ENCODE measurements at regions not wholly inside any gene's neighbourhood (a gene's known extent, or its start where the extent isn't known, plus 50 kb on each side); places are given as distances from the start of the nearest gene placed in this dataset.

GRCh38 chr9:109555215-109555614 lies 57.1 kb upstream of the PTPN3 start:
- no peak for TF ChIP-seq CTCF (IDR thresholded peaks at IDR 0.05)
- TF ChIP-seq POLR2A (IDR thresholded peaks at IDR 0.05) = no peak
